GM12873 (cell line): ENCODE measurements at regions not wholly inside any gene's neighbourhood (a gene's known extent, or its start where the extent isn't known, plus 50 kb on each side); places are given as distances from the start of the nearest gene placed in this dataset.

Source experiments
- CTCF ChIP-seq: IDR thresholded peaks from 2 replicates; pipeline ENCODE4 v1.5.1; 2012; ENCODE audit warnings: low read depth, mild to moderate bottlenecking, moderate library complexity, low read length, control low read depth; ENCODE audit not compliant: insufficient read depth; ENCODE audit errors: missing control alignments

- no peak for TF ChIP-seq CTCF
Measured at GRCh38 chr2:221999717-222000116, 299.1 kb downstream of the PAX3 start.

DNA sequence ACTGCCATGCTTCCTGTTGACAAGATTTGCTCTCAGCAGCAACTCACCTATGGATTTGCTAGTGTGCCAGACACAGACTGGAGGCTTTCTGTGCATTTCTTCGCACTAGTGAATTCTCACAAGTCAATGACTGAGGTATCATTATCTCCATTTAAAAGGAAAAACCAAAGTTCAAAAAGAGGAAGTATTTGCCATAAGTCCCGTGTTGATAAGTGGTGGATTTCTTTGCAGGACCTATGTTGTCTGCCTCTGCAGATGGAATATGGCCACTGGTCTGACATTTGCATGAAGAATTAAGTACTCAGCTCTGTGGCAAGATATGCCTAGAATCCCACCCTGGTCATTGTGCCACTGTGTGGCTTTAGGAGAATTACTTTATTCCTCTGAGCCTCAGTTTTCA, 299.6 kb downstream of the PAX3 start:
- TF ChIP-seq CTCF = no peak

DNA sequence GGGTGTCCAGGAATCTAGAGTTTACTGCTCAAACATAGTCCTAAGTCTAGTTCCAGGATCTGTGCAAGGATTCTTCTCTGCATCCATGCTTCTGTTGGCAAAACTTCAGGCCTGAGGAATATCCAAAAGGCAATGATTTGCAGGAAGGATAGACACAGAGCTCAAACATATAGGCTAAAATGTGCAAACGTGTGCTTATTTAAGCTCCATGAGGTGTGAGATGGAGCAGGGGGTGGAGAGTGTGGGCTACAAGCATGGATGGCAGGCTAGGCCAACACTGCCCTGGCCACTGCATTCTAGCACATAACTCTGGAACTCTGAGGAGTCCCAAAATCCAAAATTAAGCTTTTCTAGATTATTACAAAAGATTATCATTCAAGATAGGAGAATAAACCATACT, 301.1 kb downstream of the PAX3 start:
- no peak for TF ChIP-seq CTCF

GRCh38 chr2:221997100-221997499, 301.7 kb downstream of the PAX3 start:
- TF ChIP-seq CTCF = no peak

- TF ChIP-seq CTCF = no peak
Measured at GRCh38 chr2:221994926-221995325, 303.9 kb downstream of the PAX3 start.

DNA sequence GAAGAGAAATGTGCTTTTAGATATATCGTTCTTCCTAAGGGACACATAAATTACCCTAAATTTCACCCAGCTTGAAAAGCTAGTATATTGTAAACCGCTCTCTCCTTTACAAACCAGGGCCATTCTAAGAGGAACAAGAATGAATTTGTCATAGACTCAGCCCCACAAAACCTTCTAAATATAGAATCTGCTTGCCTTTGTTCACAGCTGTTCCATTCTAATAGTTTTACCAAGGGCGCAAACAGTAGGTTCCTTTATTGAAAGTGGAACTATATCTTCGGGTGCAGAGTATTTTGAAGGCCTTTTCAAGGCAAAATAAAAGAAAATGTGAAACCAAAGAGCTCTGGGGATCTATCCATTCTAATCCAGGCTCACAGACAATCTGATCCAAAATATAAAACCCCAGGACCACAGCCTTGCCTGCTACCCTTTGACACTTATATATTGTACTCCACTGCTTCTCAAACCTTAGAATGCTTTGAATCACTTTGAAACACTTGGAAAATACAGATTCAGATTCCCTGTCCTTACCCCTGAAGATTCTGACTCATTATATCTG, 316.8 kb downstream of the PAX3 start:
- TF ChIP-seq CTCF = no peak

GRCh38 chr2:221975151-221975550, 323.6 kb downstream of the PAX3 start:
- TF ChIP-seq CTCF = no peak

DNA sequence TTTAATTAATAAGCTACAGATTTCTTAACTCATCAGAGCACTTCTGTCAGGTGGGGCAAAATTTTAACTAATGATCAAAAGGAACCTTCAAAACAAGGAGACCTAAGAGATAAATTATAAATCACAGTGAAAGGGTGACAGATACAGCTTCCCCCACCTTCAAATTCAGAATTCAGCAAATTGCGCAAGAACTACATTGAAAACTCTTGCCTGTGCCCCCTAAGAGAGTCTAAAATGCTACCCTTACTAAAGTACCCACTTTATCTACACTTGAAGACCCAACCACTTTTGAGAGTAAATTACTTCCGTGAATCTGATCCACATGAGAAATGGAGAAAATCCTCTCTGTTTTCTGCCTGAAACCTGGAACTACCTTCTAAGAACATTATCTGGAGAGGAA, 324.9 kb downstream of the PAX3 start:
- no peak for TF ChIP-seq CTCF
